GM21576 (cell line): ENCODE measurements at regions not wholly inside any gene's neighbourhood (a gene's known extent, or its start where the extent isn't known, plus 50 kb on each side); places are given as distances from the start of the nearest gene placed in this dataset.
"Not testable (repeated sequence)": the region's sequence is repeated elsewhere in the genome, so short reads cannot be mapped to it uniquely, and the experiment has no call there.

Experiments used
- ATAC-seq: cut with Tn5 transposase; IDR thresholded peaks from one replicate; pipeline ENCODE4 v1.9.1; 2021; ENCODE audit warnings: mild to moderate bottlenecking, moderate library complexity; ENCODE audit not compliant: unreplicated experiment

- ATAC-seq: no peak
These were observed 801.5 kb upstream of the SPRY2 start for GRCh38 chr13:81142306-81142999.

GRCh38 chr13:81140675-81141074 lies 799.7 kb upstream of the SPRY2 start:
- ATAC-seq: no peak

- ATAC-seq: no peak
These were observed 799.1 kb upstream of the SPRY2 start for GRCh38 chr13:81139987-81140386.

- no peak for ATAC-seq
These were observed 797.5 kb upstream of the SPRY2 start for GRCh38 chr13:81138353-81138980.

GRCh38 chr13:81133066-81133465 lies 792.1 kb upstream of the SPRY2 start:
- ATAC-seq: no peak

DNA sequence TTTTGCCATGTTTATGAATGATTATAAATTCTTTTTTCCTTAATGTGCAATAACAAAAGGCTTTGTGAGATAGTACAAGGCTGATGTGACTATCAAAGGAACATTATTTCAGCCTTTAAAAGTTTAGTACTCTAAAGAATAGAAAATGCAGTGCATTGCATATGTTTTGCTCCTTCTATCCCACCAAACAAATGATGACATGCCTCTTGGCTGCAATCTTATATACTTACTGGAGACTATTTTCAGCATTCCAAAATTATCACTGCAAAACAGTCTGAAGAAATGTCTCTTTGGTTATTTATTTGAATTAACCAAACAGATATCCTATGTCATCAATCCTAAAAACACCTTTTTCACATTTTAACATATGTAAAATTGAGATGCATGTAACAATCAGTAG lies 776.5 kb upstream of the SPRY2 start:
- ATAC-seq: no peak

DNA sequence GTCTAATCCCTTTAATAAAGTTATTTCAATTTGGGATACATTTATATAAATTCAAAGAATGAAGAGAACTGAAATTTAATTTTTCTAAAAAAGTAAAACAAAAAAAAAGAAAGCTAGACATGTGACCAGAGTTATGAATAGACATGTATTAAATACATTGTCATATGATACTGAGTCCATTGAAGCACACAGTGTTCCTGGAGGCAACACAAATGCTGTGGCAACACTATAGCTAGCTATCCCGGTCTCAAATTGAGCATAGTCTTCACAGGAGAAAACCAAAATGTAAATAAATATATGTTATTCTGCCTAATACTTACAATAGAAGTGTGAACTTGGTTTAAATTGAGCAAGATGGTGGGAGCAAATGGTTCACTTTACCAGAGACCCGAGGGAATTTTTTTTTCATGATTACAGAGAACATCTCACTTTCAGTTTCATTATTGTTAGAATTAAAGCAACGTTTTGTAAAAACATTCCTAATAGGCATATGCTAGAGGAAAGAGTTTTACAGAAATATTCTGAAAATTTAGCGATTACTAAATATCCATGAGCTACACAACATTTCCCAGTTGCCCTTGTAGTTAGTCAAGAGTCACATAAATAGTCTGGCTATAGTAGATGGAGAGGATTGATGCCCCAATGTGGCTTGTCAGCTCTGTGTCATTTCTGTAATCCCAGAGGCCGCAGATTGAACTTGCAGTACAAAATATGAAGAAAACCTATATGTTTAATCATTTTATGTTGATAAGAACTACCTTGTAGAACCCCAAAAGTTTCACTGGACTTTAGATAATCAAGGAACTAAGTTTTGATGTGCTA lies 775.7 kb upstream of the SPRY2 start:
- ATAC-seq: no peak

DNA sequence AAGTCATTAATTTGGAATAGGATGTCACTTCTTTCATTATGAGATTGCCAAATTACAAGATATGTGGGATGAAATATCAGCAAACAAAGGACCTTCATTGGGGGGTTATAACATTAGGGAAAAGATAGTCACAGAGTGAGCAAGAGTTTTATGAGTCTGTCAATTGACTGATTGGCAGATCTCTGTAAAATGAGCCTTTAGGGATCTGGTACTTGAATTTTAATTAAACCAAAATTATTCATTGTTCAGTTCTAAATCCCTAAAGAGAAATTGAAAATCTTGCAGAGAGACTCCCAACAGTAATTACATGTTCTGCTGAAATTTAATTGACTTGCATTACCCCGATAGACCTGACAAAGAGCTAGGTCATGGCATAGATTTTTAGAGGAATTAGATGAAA lies 768.1 kb upstream of the SPRY2 start:
- no peak for ATAC-seq

DNA sequence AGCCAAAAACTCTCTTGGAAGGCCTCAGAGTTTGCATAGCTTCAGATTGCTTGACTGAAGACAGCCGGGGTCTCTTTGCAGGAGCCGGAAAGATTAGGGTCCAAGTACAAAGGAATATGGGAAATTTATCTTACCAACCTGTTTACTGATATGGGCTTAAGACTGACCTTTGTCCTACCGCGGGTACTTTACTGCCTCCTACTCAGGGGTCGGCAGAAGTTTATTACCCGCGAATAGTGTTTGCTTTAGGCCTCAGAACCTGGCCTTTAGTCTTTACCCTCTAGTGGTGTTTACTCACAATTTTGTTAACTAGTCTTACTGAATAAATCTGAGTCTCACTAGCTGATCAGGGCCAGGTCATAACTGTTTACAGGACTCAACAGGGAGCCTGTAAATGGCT lies 765.4 kb upstream of the SPRY2 start:
- no peak for ATAC-seq

DNA sequence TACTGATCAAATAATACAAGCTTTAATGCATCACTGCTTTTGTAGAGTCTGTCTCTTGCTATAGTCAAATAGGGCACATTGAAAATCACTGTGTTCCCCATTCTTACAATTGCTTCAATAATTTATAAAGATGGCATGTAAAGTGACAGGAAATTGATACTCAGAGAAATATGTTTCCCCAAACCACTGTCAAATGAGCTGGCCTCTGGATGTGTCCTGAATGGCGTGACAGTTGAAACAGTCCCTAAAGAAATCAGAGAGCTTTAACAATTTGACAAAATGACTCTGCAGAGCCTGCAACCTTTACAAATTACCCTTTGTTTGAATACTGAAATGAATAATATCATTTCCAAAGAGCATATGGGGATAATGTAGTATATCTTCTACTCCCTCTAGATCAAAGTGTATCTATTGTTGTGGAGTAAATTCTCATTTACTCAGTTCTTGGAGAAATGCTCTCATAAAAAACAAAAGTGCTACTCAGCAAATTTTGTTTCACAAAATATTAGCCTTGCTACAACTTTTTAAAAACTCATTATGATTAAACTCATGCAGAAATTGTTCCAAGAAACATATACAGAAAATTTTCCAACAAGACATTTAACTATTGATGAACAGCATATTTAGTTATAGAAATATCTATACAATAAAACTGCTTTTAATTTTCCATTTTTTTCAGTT lies 763.2 kb upstream of the SPRY2 start:
- ATAC-seq: no peak

DNA sequence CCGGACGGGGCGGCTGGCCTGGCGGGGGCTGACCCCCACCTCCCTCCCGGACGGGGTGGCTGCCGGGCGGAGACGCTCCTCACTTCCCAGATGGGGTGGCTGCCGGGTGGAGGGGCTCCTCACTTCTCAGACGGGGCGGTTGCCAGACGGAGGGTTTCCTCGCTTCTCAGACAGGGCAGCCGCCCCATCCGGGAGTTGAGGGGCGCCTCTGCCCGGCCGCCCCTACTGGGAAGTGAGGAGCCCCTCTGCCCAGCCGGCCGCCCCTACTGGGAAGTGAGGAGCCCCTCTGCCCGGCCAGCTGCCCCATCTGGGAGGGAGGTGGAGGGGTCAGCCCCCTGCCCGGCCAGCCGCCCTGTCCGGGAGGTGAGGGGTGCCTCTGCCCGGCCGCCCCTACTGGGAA lies 761.1 kb upstream of the SPRY2 start:
- ATAC-seq: not testable (repeated sequence)

- ATAC-seq: no peak
These were observed 748.6 kb upstream of the SPRY2 start for GRCh38 chr13:81089371-81090157.

- ATAC-seq: no peak
These were observed 740.1 kb upstream of the SPRY2 start for GRCh38 chr13:81080911-81081454.

DNA sequence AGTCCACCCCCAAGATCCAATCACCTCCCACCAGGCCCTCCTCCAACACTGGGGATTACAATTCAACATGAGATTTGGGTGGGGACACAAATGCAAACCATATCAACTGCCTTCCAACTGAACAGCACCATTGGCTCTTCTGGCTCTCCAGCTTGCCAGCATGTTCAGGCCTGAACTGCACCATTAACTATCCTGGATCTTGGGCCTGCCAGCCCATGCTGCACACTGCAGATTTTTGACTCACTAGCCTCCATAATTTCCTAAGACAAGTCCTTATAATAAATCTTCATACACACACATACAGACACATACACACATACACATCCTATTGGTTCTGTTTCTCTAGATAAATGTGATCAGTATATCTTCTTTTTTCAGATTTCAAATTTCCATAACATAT lies 737.1 kb upstream of the SPRY2 start:
- no peak for ATAC-seq

DNA sequence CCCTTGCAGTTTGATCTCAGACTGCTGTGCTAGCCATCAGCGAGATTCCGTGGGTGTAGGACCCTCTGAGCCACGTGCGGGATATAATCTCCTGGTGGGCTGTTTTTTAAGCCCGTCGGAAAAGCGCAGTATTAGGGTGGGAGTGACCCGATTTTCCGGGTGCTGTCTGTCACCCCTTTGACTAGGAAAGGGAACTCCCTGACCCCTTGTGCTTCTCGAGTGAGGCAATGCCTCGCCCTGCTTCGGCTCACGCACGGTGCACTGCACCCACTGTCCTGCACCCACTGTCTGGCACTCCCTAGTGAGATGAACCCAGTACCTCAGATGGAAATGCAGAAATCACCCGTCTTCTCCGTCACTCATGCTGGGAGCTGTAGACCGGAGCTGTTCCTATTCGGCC lies 728.9 kb upstream of the SPRY2 start:
- ATAC-seq: not testable (repeated sequence)

DNA sequence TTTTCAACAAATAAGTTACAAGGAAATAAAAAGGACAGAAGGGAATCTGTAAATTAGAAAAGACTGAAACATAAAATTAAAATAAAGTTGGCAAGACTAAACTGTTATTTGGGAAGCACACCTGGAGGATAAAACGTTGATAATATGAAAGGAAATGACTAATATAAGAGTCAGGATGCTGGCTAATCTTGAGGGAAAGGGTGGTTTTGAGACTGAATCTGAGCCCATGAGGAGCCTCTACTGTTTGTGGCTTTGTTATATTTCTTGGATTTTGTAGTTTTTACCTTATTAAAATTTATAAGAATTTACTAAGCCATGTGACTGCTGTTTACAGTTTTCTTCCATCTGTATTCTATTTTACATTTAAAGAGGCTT lies 718.0 kb upstream of the SPRY2 start:
- no peak for ATAC-seq

DNA sequence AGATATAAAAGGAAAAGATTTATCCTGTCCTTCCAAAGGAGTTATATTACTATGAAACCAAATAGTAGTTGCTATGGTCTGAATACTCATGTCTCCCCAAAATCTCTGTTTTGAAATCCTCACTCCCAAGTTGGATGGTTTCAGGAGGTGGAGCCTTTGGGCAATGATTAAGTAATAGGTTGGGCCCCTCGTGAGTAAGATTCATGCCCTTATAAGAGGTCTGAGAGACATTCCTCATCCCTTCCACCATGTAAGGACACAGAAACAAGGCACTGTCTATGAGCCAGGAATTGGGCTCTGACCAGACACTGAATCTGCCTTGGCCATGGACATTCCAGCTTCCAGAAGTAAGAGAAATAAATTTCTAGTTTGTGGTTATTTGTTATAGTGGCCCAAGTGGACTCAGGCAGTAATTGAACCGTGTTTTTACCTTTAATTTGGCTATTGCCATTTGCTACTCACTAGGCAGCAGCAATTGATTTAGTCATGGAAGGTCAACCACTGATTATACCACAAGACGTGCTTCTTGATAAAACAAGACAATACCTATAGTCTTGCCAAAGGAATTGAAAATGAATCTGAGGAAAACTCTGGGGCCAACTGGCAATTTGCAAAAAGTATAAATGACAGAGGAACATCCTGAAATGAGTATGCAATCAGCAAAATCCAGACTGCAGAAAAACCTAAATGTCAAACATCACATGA lies 717.4 kb upstream of the SPRY2 start:
- ATAC-seq: no peak

GRCh38 chr13:81051873-81052272 lies 710.9 kb upstream of the SPRY2 start:
- ATAC-seq: no peak

DNA sequence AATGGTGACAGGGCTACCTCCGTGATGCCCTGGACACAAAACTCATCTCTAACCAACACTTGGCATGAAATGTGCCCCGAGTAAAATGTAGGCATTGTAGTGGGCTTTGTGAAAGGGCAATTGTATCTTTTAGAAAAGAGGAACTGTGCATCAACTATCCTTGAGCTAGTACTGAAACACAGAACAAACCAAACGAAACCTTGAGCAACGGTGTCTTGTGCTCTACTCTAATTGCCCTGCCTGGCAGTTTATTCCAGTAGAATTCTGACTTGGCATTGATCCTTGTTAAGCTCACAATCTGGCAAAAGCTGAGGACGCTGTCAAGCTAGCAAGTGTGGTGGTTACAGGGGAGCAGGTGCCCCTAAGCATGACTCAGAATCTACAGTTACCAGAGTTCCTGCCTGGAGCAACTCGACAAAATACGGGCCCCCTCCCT lies 707.1 kb upstream of the SPRY2 start:
- ATAC-seq: no peak

- ATAC-seq: no peak
These were observed 700.8 kb upstream of the SPRY2 start for GRCh38 chr13:81041761-81042160.
